ENCODE measurements at regions not wholly inside any gene's neighbourhood (a gene's known extent, or its start where the extent isn't known, plus 50 kb on each side); places are given as distances from the start of the nearest gene placed in this dataset.
"Not testable (repeated sequence)": the region's sequence is repeated elsewhere in the genome, so short reads cannot be mapped to it uniquely, and the experiment has no call there.

DNA sequence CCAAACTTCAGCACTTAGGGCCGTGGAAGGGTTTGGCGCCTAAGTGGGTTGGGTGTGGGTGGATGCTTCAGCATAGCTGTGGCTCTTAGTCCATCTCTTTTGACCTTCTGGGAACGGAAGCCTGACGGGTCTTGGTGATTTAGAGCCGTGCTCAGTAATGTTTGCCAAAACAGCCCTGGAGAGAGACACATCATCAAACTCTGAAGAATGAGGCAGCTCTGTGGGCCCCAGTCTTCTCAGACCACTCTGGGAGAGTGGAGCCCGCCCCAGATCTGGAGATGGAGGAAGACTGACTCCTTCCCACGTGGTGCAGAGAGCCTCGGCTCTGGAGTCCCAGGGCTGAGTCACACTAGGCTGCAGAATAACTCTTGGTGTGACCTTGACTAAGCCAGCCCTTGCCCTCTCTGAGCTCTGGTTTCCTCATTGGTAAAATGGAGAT is 168.9 kb downstream of the C11orf91 start:
- no peak overlapping the region for H3K4me3 ChIP-seq (ENCODE audit: low read depth, low read length)
- peak; percentile 83 for DNase-seq (ENCODE audit: low read depth, low spot score)
- in situ Hi-C loops (cut with HindIII; ENCODE audit: low sequenced_read_pairs) = no loop called here
- TF ChIP-seq, protein P1, sequence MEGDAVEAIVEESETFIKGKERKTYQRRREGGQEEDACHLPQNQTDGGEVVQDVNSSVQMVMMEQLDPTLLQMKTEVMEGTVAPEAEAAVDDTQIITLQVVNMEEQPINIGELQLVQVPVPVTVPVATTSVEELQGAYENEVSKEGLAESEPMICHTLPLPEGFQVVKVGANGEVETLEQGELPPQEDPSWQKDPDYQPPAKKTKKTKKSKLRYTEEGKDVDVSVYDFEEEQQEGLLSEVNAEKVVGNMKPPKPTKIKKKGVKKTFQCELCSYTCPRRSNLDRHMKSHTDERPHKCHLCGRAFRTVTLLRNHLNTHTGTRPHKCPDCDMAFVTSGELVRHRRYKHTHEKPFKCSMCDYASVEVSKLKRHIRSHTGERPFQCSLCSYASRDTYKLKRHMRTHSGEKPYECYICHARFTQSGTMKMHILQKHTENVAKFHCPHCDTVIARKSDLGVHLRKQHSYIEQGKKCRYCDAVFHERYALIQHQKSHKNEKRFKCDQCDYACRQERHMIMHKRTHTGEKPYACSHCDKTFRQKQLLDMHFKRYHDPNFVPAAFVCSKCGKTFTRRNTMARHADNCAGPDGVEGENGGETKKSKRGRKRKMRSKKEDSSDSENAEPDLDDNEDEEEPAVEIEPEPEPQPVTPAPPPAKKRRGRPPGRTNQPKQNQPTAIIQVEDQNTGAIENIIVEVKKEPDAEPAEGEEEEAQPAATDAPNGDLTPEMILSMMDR (IDR thresholded peaks at IDR 0.05; ENCODE audit: low read depth, low read length) = no peak

DNA sequence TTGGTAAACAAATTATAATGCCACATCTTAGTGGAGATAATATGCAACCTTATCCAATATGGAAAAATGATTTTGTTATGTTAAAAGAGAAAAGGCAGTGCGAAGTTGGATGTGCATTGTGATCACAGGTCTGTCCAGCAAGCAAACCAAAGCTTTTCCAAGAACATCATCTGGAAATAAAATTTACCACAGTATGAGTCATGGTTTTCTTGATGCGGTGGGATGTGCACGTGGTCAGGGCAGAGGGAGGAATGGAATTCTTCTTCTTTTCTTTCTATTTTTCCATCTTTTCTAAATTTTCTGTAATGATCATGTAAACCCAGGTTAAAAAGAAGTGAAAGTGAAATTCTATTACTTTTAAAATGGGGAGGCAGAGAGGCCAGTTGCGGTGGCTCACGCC is 169.8 kb downstream of the C11orf91 start:
- TF ChIP-seq, protein P1 (IDR thresholded peaks at IDR 0.05; ENCODE audit: low read depth, low read length) = no peak
- H3K4me3 ChIP-seq (ENCODE audit: low read depth, low read length) = no peak overlapping the region
- in situ Hi-C loops (cut with HindIII; ENCODE audit: low sequenced_read_pairs) = no loop called here
- DNase-seq (ENCODE audit: low read depth, low spot score) = peak; percentile 80

DNA sequence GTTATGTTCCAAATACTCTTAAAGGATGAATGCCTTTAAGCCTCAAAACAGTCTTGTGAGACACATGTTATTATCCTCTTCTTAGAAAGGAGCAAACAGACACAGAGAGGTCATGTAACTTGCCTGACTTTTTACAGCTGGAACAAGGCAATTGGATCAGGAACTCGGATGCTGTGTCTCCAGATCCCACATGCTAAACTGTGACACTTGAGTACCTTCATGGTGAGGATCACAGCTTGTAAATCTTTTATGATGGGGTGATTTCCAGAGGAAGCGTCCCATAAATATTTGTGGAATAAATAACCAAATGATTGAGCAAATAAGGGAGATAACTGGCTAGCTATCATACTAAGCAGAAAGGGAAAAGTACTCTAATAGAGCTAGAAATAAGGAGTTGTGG is 171.2 kb downstream of the C11orf91 start:
- H3K4me3 ChIP-seq (ENCODE audit: low read depth, low read length) = no peak overlapping the region
- DNase-seq (ENCODE audit: low read depth, low spot score) = no peak
- in situ Hi-C loops (cut with HindIII; ENCODE audit: low sequenced_read_pairs) = no loop called here
- TF ChIP-seq, protein P1 (IDR thresholded peaks at IDR 0.05; ENCODE audit: low read depth, low read length) = no peak

DNA sequence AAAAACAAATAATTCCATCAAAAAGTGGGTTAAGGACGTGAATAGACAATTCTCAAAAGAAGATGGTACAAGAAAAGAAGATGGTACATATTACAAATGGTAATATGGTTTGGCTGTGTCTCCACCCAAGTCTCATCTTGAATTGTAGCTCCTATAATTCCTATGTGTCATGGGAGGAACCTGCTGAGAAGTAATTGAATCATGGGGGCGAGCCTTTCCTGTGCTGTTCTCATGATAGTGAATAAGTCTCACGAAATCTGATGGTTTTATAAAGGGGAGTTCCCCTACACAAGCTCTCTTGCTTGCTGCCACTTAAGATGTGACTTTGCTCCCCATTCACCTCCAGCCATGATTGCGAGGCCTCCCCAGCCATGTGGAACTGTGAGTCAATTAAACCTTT is 172.9 kb downstream of the C11orf91 start:
- DNase-seq (ENCODE audit: low read depth, low spot score); H3K4me3 ChIP-seq (ENCODE audit: low read depth, low read length); in situ Hi-C loops (cut with HindIII; ENCODE audit: low sequenced_read_pairs): not testable (repeated sequence)

DNA sequence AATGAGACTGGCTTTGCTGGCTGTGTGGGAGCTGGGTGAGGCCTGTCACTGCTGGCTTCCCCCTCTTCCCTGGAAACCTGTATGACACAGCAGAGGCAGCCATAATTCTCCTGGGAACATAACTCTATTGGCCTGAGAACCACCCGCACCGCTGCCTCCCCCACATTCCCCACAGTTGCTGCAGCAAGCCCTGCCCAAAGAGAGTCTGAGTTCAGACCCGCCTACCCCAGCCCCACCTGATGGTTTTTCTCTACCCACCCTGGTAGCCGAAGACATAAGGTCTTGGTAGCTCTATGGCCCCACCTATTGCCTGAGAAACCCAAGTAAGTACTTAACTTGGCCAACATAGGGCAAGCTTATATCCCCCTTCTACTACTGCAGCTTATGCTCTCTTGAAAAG is 174.8 kb downstream of the C11orf91 start:
- no peak overlapping the region for H3K4me3 ChIP-seq (ENCODE audit: low read depth, low read length)
- DNase-seq (ENCODE audit: low read depth, low spot score) = no peak
- TF ChIP-seq, protein P1 (IDR thresholded peaks at IDR 0.05; ENCODE audit: low read depth, low read length) = no peak
- in situ Hi-C loops (cut with HindIII; ENCODE audit: low sequenced_read_pairs) = no loop called here

DNA sequence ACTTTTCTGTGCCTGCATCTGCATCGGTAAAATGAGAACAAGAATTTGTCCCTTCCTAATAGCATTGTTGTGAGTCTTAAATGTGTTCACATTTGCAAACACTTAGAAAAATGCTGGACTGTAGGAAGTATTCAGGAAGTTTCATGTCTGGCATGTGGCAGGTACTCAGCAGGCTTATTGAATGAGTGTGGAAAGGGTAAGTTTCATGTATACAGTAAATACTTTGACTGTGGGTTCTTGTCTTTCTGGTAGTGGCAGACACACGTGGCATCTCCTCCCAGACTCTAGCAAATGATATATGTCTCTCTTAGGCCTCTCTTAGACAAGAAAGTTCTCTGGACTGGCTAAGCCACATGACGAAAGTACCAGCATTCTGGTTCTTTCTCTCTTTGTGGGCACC is 179.2 kb downstream of the C11orf91 start:
- TF ChIP-seq, protein P1 (IDR thresholded peaks at IDR 0.05; ENCODE audit: low read depth, low read length) = no peak
- DNase-seq (ENCODE audit: low read depth, low spot score) = no peak
- in situ Hi-C loops (cut with HindIII; ENCODE audit: low sequenced_read_pairs) = no loop called here
- no peak overlapping the region for H3K4me3 ChIP-seq (ENCODE audit: low read depth, low read length)

DNA sequence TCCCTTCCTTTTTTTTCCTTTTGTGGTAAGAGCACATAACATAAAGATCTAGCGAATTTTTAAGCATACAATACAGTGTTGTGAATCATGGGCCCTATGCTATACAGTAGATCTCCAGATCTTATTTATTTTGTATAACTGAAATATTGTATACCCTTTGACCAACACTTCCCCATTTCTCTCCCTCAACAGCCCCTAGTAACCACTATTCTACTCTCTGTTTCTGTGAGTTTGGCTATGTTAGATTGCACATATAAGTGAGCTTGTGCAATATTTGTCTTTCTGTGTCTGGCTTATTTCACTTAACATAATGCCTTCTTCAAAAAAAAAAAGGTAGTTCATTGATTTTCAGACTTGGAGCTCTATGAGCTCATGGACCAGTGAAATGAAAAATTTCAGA is 180.5 kb downstream of the C11orf91 start:
- DNase-seq (ENCODE audit: low read depth, low spot score) = no peak
- TF ChIP-seq, protein P1 (IDR thresholded peaks at IDR 0.05; ENCODE audit: low read depth, low read length) = no peak
- H3K4me3 ChIP-seq (ENCODE audit: low read depth, low read length) = no peak overlapping the region
- in situ Hi-C loops (cut with HindIII; ENCODE audit: low sequenced_read_pairs) = no loop called here
